ENCODE measurements at regions not wholly inside any gene's neighbourhood (a gene's known extent, or its start where the extent isn't known, plus 50 kb on each side); places are given as distances from the start of the nearest gene placed in this dataset.

- no peaks in the 10 kb centered on the region for H3K4me1 ChIP-seq
- DNase-seq = no peak
- H3K27ac ChIP-seq = no peak overlapping the region
- H3K36me3 ChIP-seq = no peaks in the 10 kb centered on the region
- no peaks in the 10 kb centered on the region for H3K27me3 ChIP-seq
- no peak for TF ChIP-seq CTCF (IDR thresholded peaks at IDR 0.05)
- H3K9me3 ChIP-seq = no peaks in the 10 kb centered on the region
- no peak overlapping the region for H3K9ac ChIP-seq (ENCODE audit: low read depth in 2 of 2, low read length in 2 of 2)
- intact Hi-C loops (cut with DNase I) = no loop called here
- H3K4me3 ChIP-seq = no peak overlapping the region
These were observed 175.3 kb upstream of the MPHOSPH6 start for GRCh38 chr16:82345318-82345717.

GRCh38 chr16:82344157-82344556, 174.1 kb upstream of the MPHOSPH6 start:
- Histone ChIP-seq H3K9ac (ENCODE audit: low read depth in 2 of 2, low read length in 2 of 2) (no peak overlapping the region), H3K36me3 (no peaks in the 10 kb centered on the region), H3K27me3 (no peaks in the 10 kb centered on the region), H3K4me3 (no peak overlapping the region), H3K4me1 (no peaks in the 10 kb centered on the region), H3K27ac (no peak overlapping the region), H3K9me3 (no peaks in the 10 kb centered on the region)
- intact Hi-C loops (cut with DNase I) = no loop called here
- no peak for TF ChIP-seq CTCF (IDR thresholded peaks at IDR 0.05)
- DNase-seq = no peak

- Histone ChIP-seq H3K9me3 (no peaks in the 10 kb centered on the region), H3K9ac (ENCODE audit: low read depth in 2 of 2, low read length in 2 of 2) (no peak overlapping the region), H3K36me3 (no peaks in the 10 kb centered on the region), H3K27me3 (no peaks in the 10 kb centered on the region), H3K4me1 (no peaks in the 10 kb centered on the region), H3K4me3 (no peak overlapping the region), H3K27ac (no peak overlapping the region)
- DNase-seq = no peak
- TF ChIP-seq CTCF (IDR thresholded peaks at IDR 0.05) = no peak
- intact Hi-C loops (cut with DNase I) = no loop called here
These were observed 171.2 kb upstream of the MPHOSPH6 start for GRCh38 chr16:82341146-82341669.

DNA sequence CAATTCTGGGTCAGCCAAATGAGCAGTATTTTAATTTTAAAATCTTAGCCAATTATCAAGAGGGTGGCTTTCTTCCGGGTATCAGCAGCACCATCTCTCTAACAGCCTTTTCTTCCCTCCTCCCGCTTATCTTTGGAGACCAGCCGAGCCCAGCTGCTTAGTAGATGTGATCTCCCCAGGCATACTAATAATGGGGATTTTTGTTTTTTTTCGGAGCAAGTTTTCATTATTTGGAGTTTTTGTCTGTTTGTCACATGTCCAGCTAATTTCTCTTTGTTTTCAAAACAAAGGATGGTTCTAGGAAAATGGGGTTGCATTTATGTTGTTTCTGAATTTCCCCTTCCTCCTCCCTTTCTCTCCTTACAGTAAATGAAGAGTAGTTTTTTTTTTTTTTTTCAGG, 170.5 kb upstream of the MPHOSPH6 start:
- no peaks in the 10 kb centered on the region for H3K36me3 ChIP-seq
- DNase-seq = no peak
- no peak for TF ChIP-seq CTCF (IDR thresholded peaks at IDR 0.05)
- no peak overlapping the region for H3K9ac ChIP-seq (ENCODE audit: low read depth in 2 of 2, low read length in 2 of 2)
- intact Hi-C loops (cut with DNase I) = no loop called here
- H3K27ac ChIP-seq = no peak overlapping the region
- no peaks in the 10 kb centered on the region for H3K9me3 ChIP-seq
- H3K4me1 ChIP-seq = no peaks in the 10 kb centered on the region
- H3K4me3 ChIP-seq = no peak overlapping the region
- H3K27me3 ChIP-seq = no peaks in the 10 kb centered on the region

DNA sequence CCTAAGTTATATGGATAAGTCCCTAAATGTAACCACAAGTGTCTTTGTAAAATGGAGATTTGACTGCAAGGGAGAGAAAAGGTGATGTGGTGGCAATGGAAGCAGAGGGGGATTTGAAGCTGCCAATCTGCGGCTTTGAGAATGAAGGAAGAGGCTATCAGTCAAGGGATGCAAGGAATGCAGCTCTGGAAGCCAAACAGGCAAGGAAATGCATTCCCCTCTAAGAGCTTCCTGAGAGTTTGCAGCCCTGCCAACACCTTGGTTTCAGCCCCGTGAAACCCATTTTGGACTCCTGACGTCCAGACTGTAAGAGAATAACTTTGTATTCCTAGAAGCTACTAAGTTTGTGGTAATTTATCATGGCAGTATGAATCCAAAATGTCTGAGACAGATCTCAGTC, 167.3 kb upstream of the MPHOSPH6 start:
- intact Hi-C loops (cut with DNase I) = no loop called here
- no peaks in the 10 kb centered on the region for H3K4me1 ChIP-seq
- no peak for TF ChIP-seq CTCF (IDR thresholded peaks at IDR 0.05)
- H3K9ac ChIP-seq (ENCODE audit: low read depth in 2 of 2, low read length in 2 of 2) = no peak overlapping the region
- H3K4me3 ChIP-seq = no peak overlapping the region
- no peak overlapping the region for H3K27ac ChIP-seq
- no peaks in the 10 kb centered on the region for H3K27me3 ChIP-seq
- DNase-seq = no peak
- no peaks in the 10 kb centered on the region for H3K36me3 ChIP-seq
- H3K9me3 ChIP-seq = no peaks in the 10 kb centered on the region

All from colonic mucosa (tissue), 4 donors.